ENCODE measurements at regions not wholly inside any gene's neighbourhood (a gene's known extent, or its start where the extent isn't known, plus 50 kb on each side); places are given as distances from the start of the nearest gene placed in this dataset.

GRCh38 chr10:64977915-64978314, 1456.7 kb downstream of the REEP3 start:
- H3K9me3 ChIP-seq (ENCODE audit: control insufficient read depth, insufficient read depth, low read depth, low read length): no peaks in the 10 kb centered on the region
- ChIA-PET CTCF (interaction anchor here (0.6 to 0.8 kb wide), 2 partner anchors 255 to 1888 kb away, joined by 3 to 4 read pairs; no protein-coding TSS in a partner anchor), POLR2A (no interaction called here)
- TF ChIP-seq TSHZ1 (tag by site-specific recombination; IDR thresholded peaks at IDR 0.05; ENCODE audit: borderline replicate concordance): no peak
- no peak for TF ChIP-seq ZNF701 (tag by site-specific recombination; IDR thresholded peaks at IDR 0.05)
- no peak for TF ChIP-seq ZBTB10 (tag by site-specific recombination; IDR thresholded peaks at IDR 0.05)
- H3K27ac ChIP-seq (ENCODE audit: extremely low read depth, low read depth, low read length): no peak overlapping the region
- no peaks in the 10 kb centered on the region for H3K36me3 ChIP-seq (ENCODE audit: control insufficient read depth in 2 of 2, insufficient read depth in 1 of 2, low read length in 2 of 2)
- no peak overlapping the region for H3K4me3 ChIP-seq (ENCODE audit: low read depth, low read length)
- no peaks in the 10 kb centered on the region for H3K4me1 ChIP-seq (ENCODE audit: control insufficient read depth, insufficient read depth, low read length)

GRCh38 chr10:64996886-64997285, 1475.7 kb downstream of the REEP3 start:
- CTCF ChIA-PET: no interaction called here
- Histone ChIP-seq H3K9me3 (ENCODE audit: control insufficient read depth, insufficient read depth, low read depth, low read length) (no peaks in the 10 kb centered on the region), H3K36me3 (ENCODE audit: control insufficient read depth in 2 of 2, insufficient read depth in 1 of 2, low read length in 2 of 2) (no peaks in the 10 kb centered on the region), H3K27ac (ENCODE audit: extremely low read depth, low read depth, low read length) (no peak overlapping the region), H3K4me3 (ENCODE audit: low read depth, low read length) (no peak overlapping the region), H3K4me1 (ENCODE audit: control insufficient read depth, insufficient read depth, low read length) (no peaks in the 10 kb centered on the region)
- POLR2A ChIA-PET: no interaction called here
- TF ChIP-seq ZNF600 (tag by site-specific recombination; IDR thresholded peaks at IDR 0.05) (no peak), ZNF133 (tag by site-specific recombination; IDR thresholded peaks at IDR 0.05) (no peak), ZNF394 (tag by site-specific recombination; IDR thresholded peaks at IDR 0.05; ENCODE audit: borderline replicate concordance) (peak; percentile 70; the same call in 1 of the 2 replicates), ZNF555 (tag by site-specific recombination; conservative IDR thresholded peaks at IDR 0.05) (peak; percentile 35), ZNF202 (tag by site-specific recombination; IDR thresholded peaks at IDR 0.05; ENCODE audit: borderline replicate concordance) (peak; percentile 73; the same call in 1 of the 2 replicates), ZNF335 (tag by site-specific recombination; conservative IDR thresholded peaks at IDR 0.05) (no peak), ZBTB8A (tag by site-specific recombination; IDR thresholded peaks at IDR 0.05) (peak; percentile 54; the same call in 1 of the 2 replicates), ZSCAN18 (tag by site-specific recombination; IDR thresholded peaks at IDR 0.05) (no peak), ZNF266 (tag by site-specific recombination; IDR thresholded peaks at IDR 0.05; ENCODE audit: low read depth) (peak; percentile 18; the same call in 1 of the 2 replicates), ZNF704 (tag by site-specific recombination; IDR thresholded peaks at IDR 0.05) (no peak), ZBTB26 (tag by site-specific recombination; optimal IDR thresholded peaks at IDR 0.05) (no peak), ZFHX2 (tag by site-specific recombination; conservative IDR thresholded peaks at IDR 0.05) (no peak), ZBTB10 (tag by site-specific recombination; IDR thresholded peaks at IDR 0.05) (no peak), PATZ1 (tag by site-specific recombination; IDR thresholded peaks at IDR 0.05) (no peak), ZNF341 (tag by site-specific recombination; IDR thresholded peaks at IDR 0.05; ENCODE audit: low read depth) (no peak), HOXD13 (CRISPR knock-in tag; IDR thresholded peaks at IDR 0.05; ENCODE audit: borderline replicate concordance) (no peak), ZNF416 (tag by site-specific recombination; IDR thresholded peaks at IDR 0.05) (no peak)
